Mesodermal cell (in vitro differentiated cells): ENCODE measurements at regions not wholly inside any gene's neighbourhood (a gene's known extent, or its start where the extent isn't known, plus 50 kb on each side); places are given as distances from the start of the nearest gene placed in this dataset.

Experiments
- H3K27ac ChIP-seq: 2 replicates; pipeline ENCODE4 v1.7.0; 2013; ENCODE audit warnings: mild to moderate bottlenecking, low read depth, low read length, moderate library complexity; ENCODE audit not compliant: severe bottlenecking
- H3K36me3 ChIP-seq: 2 replicates; pipeline ENCODE4 v1.7.1; 2013; ENCODE audit warnings: mild to moderate bottlenecking, low read length, moderate library complexity; ENCODE audit not compliant: control insufficient read depth, insufficient read depth
- H3K4me1 ChIP-seq: one replicate; pipeline ENCODE4 v1.7.1; 2013; ENCODE audit warnings: mild to moderate bottlenecking, low read length; ENCODE audit not compliant: insufficient read depth, control insufficient read depth, poor library complexity, severe bottlenecking
- H3K4me3 ChIP-seq: 2 replicates; pipeline ENCODE4 v1.7.0; 2013; ENCODE audit warnings: low read length, control low read depth, mild to moderate bottlenecking; ENCODE audit not compliant: insufficient read depth, poor library complexity, severe bottlenecking; ENCODE audit errors: extremely low read depth
- H3K9me3 ChIP-seq: 2 replicates; pipeline ENCODE4 v1.7.1; 2013; ENCODE audit warnings: mild to moderate bottlenecking, low read length, moderate library complexity; ENCODE audit not compliant: control insufficient read depth
- WGBS, 2 experiments: methylation state at CpG; one replicate each; pipeline ENCODE4 v1.1.5; 2013; ENCODE audit warnings: missing lambda C conversion rate in 2 of 2; ENCODE audit not compliant: insufficient coverage in 2 of 2; 5-methylcytosine and 5-hydroxymethylcytosine counted together

DNA sequence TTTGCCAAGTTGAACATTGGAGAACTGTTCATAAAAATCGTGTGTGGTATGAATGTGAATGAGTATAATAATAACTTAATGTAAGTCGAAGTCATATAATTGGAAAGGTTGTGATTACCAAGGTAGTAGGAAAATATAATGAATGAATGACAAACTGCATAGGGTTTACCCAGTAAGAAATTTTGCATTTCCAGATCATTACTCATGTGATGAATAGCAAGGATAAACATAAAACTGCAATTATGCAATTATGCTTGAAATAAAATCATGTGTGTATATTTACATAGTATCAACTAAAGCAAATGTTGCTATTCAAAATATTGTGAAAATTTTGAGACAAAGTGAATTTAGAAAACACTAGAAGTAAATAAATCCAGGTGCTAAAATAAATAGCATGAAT lies 1108.7 kb upstream of the TMEFF2 start:
- WGBS, 2 experiments: 81 to 86% methylated on average over 2 of the region's 2 CpGs
- Histone ChIP-seq H3K4me1 (no peaks in the 10 kb centered on the region), H3K9me3 (no peaks in the 10 kb centered on the region), H3K27ac (no peak overlapping the region), H3K4me3 (no peak overlapping the region), H3K36me3 (no peaks in the 10 kb centered on the region)

DNA sequence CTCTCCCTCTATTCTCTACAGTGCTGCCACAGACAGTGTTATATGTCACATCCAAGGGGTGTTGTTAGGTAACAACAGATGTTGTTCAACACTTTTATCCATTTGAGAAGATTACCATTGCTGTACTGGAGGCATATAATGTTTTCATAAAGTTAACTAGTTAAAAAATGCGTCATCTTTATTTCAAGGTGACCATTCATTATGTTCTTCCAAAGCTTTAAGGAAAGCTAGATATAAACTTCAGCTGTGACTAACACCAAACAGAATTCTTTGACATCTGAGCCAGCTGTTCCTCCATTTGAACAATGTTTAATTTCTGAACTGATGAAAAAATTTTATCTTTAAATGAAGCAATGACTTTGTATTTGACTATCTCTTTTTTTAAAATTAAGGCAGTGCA lies 1099.6 kb upstream of the TMEFF2 start:
- no peak overlapping the region for H3K4me3 ChIP-seq
- H3K36me3 ChIP-seq: no peaks in the 10 kb centered on the region
- no peak overlapping the region for H3K27ac ChIP-seq
- WGBS, 2 experiments: no CpG with 5 or more reads among the region's 1 CpG
- H3K9me3 ChIP-seq: no peaks in the 10 kb centered on the region
- H3K4me1 ChIP-seq: no peaks in the 10 kb centered on the region

DNA sequence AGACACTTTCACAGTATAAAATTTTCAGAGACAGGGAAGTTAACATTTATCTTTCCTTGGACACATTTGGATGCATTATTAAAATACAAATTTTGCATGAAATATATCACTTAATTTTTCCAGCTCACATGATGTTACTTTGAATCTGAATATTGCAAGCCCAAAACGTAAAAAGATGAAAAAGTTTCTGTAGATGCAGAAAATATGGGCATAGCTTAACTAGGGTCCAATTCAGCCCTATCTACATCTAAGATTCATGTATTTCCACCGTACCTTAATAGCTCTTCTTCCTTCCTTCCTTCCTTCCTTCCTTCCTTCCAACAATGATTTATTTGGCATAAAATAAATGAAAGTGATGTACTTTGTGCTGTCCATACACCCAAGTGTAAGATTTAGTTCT lies 1084.6 kb upstream of the TMEFF2 start:
- H3K4me3 ChIP-seq: no peak overlapping the region
- H3K9me3 ChIP-seq: no peaks in the 10 kb centered on the region
- no CpG with 5 or more reads among the region's 2 CpGs for WGBS, 2 experiments
- no peaks in the 10 kb centered on the region for H3K36me3 ChIP-seq
- no peaks in the 10 kb centered on the region for H3K4me1 ChIP-seq
- H3K27ac ChIP-seq: no peak overlapping the region

DNA sequence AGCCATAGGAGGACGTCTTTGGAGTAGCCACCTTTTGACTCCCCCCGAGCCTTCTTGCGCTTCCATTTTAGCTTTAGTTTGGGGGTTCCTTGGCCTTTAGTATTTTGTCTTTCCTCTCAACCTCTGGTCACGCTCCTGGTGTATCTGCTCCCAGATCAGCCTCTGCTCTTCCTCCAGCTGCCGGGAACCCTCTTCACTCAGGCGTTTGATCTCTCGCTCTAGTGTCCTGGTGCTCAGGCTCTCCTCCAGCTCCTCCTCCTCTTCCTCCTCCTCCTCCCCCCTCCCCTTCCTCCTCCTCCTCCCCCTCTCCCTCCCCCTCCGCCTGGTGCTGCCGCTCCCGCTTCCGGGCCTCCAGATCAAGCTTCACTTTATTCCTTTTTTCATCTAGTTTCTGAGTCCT lies 1082.3 kb upstream of the TMEFF2 start:
- no peaks in the 10 kb centered on the region for H3K9me3 ChIP-seq
- no peak overlapping the region for H3K27ac ChIP-seq
- no peaks in the 10 kb centered on the region for H3K4me1 ChIP-seq
- no peaks in the 10 kb centered on the region for H3K36me3 ChIP-seq
- H3K4me3 ChIP-seq: no peak overlapping the region
- 73 to 84% methylated on average over 6 to 7 of the region's 11 CpGs for WGBS, 2 experiments

DNA sequence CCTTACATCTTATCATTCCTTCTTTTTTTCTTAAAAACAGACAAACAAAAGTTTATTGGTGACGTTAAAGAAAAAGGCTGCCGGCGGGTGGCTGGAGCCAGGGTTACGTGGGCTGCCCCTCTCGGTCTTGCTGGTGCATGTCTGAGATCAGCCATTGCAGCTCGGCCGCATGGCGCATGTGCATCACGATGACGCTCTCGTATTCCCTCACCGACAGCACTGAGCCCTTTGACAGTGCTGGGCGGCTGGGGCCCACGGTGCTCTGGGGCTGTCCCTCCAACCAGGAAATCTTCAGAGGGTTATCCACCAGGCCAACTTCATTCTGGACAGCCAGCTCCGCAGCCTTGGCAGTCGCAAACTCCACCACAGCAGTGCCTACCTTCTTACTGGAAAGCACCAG lies 1081.8 kb upstream of the TMEFF2 start:
- Histone ChIP-seq H3K4me1 (no peaks in the 10 kb centered on the region), H3K36me3 (no peaks in the 10 kb centered on the region), H3K27ac (no peak overlapping the region), H3K4me3 (no peak overlapping the region), H3K9me3 (no peaks in the 10 kb centered on the region)
- 95 to 98% methylated on average over 14 to 16 of the region's 16 CpGs for WGBS, 2 experiments

DNA sequence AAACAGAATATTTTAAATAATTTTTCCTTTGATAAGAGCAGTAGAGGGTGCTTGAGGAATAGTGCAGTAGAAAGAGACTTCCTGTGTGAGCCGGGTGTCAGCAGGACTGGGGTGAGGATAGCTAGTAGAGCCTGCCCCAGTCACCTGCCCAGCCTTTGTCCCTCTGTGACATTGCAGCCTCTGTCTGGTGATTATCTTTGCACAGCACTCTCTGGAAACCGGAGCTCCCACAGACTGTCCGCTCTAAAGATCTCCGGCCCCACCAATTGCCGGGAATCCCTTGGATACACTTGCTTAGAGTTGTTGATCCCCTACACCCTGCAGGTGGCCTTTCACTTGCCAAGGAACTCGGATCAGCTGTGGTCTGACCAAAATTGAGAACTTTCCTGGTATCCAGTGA lies 1081.3 kb upstream of the TMEFF2 start:
- WGBS, 2 experiments: 91 to 98% methylated on average over 5 to 6 of the region's 6 CpGs
- no peaks in the 10 kb centered on the region for H3K9me3 ChIP-seq

DNA sequence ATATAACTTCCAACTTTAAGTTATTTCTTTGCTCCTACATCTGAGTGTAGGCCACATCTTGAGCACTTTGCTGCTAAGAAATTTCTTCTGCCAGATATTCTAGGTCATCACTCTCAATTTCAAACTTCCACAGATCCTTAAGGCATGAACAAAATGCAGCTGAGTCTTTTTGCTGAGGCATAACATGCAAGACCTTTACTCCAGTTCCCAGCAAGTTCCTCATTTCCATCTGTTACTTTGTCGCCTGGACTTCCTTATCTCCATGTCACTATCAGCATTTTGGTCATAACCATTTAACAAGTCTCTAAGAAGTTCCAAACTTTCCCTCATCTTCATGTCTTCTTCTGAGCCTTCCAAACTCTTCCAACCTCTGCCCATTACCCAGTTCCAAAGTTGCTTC lies 1077.3 kb upstream of the TMEFF2 start:
- Histone ChIP-seq H3K4me1 (no peaks in the 10 kb centered on the region), H3K27ac (no peak overlapping the region), H3K36me3 (no peaks in the 10 kb centered on the region), H3K4me3 (no peak overlapping the region), H3K9me3 (no peaks in the 10 kb centered on the region)
- 80 to 92% methylated on average over 1 of the region's 1 CpG for WGBS, 2 experiments

More for the DNA sequence above, 1081.3 kb upstream of the TMEFF2 start:
- Histone ChIP-seq H3K27ac (no peak overlapping the region), H3K4me3 (no peak overlapping the region), H3K36me3 (no peaks in the 10 kb centered on the region), H3K4me1 (no peaks in the 10 kb centered on the region)

DNA sequence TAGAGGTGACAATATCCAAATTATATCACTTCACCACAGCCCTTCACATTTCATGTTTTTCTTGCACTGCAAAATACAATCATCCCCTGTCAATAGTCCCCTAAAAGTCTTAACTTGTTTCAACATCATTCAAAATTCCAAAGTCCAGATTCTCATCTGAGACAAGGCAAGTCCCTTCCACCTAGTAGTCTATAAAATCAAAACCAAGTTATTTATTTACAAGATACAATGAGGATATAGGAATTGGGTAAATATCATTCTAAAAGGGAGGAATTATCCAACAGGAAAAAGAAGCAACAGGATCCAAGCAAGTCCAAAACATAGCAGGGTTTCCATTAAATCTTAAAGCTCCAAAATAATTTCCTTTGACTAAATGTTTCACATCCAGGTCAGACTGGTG lies 1076.1 kb upstream of the TMEFF2 start:
- Histone ChIP-seq H3K9me3 (no peaks in the 10 kb centered on the region), H3K4me1 (no peaks in the 10 kb centered on the region), H3K36me3 (no peaks in the 10 kb centered on the region), H3K27ac (no peak overlapping the region), H3K4me3 (no peak overlapping the region)

DNA sequence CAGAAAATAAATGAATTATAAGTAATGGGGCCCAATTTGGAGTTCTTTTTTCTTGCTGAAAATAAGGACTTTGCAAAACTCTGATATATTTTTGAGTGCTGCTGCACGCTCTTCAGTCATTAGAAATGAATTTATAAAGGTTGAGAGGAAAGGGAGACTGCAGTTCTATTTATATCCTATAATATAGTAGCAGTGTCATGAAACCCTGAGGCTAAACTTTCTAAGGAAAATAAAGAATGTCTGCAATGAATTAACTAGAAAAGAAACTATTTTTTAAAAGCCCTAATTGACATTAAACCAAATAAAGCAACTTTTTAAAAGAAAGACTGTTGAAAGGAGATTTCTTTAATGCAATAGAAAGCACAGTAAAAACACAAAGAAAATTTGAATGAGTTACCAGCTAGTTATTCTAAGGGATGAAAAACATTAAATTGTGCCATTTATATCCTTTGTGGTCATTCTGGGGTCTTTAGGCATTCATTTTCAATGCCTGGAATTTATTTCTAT lies 1072.8 kb upstream of the TMEFF2 start:
- Histone ChIP-seq H3K36me3 (no peaks in the 10 kb centered on the region), H3K4me1 (no peaks in the 10 kb centered on the region), H3K4me3 (no peak overlapping the region), H3K27ac (no peak overlapping the region), H3K9me3 (no peaks in the 10 kb centered on the region)
- WGBS, 2 experiments: no CpG with 5 or more reads among the region's 1 CpG

DNA sequence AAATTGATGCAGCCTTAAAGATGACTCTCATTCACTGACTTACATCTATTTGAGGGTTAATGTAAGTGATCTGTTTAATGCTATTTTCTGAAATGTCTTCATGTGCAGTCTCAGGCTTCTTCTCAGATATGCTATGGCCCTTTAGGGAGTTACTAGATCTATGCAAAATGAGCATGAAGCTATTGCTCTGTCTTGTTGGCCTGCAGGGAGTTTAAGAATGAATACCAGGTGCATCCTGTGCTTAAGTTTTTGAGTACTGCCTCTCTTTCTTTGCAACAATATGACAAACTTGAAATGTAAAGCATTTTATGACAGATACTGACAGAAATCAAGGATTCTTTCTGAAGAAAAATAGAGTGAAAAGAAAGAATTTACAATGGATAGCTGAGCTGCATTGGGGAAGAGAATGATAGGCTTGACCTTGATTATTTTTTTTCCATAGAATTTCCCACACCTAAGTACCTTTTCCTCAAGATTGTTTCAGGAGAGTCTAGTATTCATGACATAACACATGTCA lies 1058.3 kb upstream of the TMEFF2 start:
- no peaks in the 10 kb centered on the region for H3K36me3 ChIP-seq
- H3K4me1 ChIP-seq: no peaks in the 10 kb centered on the region
- H3K27ac ChIP-seq: no peak overlapping the region
- H3K9me3 ChIP-seq: no peaks in the 10 kb centered on the region
- H3K4me3 ChIP-seq: no peak overlapping the region

DNA sequence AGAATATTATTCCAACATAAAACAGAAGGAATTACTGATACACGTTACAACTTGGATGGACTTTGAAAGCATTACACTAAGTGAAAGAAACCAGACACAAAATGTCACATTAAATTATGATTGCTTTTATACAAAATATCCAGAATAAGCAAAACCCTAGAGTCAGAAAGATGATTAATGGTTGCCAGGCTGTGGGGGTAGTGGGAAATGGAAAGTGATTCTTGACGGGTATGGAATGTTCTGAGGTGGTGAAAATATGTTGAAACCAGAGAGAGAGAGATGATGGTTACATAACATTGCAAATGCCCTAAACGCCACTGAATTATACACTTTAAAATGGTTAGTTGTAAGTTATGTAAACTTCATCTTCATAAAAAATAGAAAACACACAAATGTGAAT lies 1057.2 kb upstream of the TMEFF2 start:
- Histone ChIP-seq H3K4me1 (no peaks in the 10 kb centered on the region), H3K27ac (no peak overlapping the region), H3K9me3 (no peaks in the 10 kb centered on the region), H3K4me3 (no peak overlapping the region), H3K36me3 (no peaks in the 10 kb centered on the region)
- WGBS, 2 experiments: no CpG with 5 or more reads among the region's 3 CpGs

DNA sequence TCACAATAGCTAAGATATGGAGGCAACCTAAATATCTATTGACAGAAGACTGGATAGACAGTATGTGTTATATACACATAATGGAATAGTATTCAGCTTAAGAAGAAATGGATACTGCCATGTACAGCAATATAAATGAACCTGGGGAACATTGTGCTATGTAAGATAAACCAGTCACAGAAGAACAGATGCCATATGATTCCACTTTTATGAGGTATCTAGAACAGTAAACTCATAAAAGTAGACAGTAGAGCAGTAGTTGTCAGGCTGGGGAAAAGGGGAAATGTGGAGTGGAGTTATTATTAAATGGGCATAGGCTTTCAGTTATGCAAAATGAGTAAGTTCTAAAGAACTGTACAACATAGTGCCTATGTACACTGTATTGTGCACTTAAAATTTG lies 1055.7 kb upstream of the TMEFF2 start:
- Histone ChIP-seq H3K36me3 (no peaks in the 10 kb centered on the region), H3K4me1 (no peaks in the 10 kb centered on the region), H3K27ac (no peak overlapping the region), H3K4me3 (no peak overlapping the region), H3K9me3 (no peaks in the 10 kb centered on the region)
